ENCODE measurements at regions not wholly inside any gene's neighbourhood (a gene's known extent, or its start where the extent isn't known, plus 50 kb on each side); places are given as distances from the start of the nearest gene placed in this dataset.

DNA sequence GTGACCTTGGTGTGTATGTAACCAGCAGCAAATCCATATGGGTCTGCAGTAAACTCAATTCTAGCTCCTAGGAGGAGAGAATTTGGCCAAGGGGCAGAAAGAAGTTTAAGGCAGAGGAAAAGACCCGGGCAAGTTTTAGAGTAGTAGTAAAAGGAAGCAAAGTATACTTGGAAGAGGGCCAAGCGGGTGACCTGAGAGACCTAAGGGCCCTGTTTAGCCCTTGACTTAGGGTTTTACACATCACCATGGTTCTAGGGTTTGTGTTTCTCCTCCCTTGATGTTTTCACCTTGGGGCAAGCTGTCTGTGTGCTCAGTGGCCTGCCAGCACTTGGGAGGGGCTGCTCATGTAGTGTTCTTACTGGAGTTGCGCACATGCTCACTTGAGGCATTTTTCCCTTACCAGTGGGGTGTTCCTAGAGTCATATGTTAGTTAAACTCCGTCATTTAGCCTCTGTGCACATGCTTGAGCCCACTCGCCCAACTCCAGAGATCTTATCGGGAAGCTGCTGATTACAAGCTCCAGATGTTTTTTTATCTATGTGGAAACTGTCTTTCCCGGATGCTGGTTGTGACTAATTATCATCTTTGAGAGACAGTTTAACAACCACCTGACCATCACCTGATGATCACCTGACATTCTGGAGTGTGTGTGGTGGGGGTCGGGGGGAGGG lies 137.6 kb upstream of the PRSS1 start:
- no peak for TF ChIP-seq CTCF (IDR thresholded peaks at IDR 0.05)
- no peak for TF ChIP-seq POLR2A (IDR thresholded peaks at IDR 0.05)

Data from testis (tissue), 2 donors.